Esophagus (tissue), 2 donors: ENCODE measurements at regions not wholly inside any gene's neighbourhood (a gene's known extent, or its start where the extent isn't known, plus 50 kb on each side); places are given as distances from the start of the nearest gene placed in this dataset.

Experiments
- H3K27ac ChIP-seq, 2 donors: one replicate each; pipeline ENCODE4 v1.5.1; 2013; ENCODE audit warnings: low read depth in 2 of 2, mild to moderate bottlenecking in 2 of 2, inconsistent platforms in 1 of 2, low read length in 1 of 2, moderate library complexity in 1 of 2
- H3K27me3 ChIP-seq, 2 donors: one replicate each; pipeline ENCODE4 v1.6.1; 2013; ENCODE audit warnings: low read length in 2 of 2, control low read depth in 1 of 2, mild to moderate bottlenecking in 1 of 2; ENCODE audit not compliant: insufficient read depth in 2 of 2, control insufficient read depth in 1 of 2
- H3K36me3 ChIP-seq, 2 donors: one replicate each; pipeline ENCODE4 v1.6.1; 2013; ENCODE audit warnings: low read length in 1 of 2; ENCODE audit not compliant: control insufficient read depth in 2 of 2, insufficient read depth in 2 of 2
- H3K4me1 ChIP-seq, 2 donors: one replicate each; pipeline ENCODE4 v1.6.1; 2013; ENCODE audit warnings: low read length in 1 of 2; ENCODE audit not compliant: control insufficient read depth in 2 of 2, insufficient read depth in 2 of 2
- H3K4me3 ChIP-seq, 2 donors: one replicate each; pipeline ENCODE4 v1.5.1; 2013; ENCODE audit warnings: low read length in 2 of 2, mild to moderate bottlenecking in 2 of 2, low read depth in 1 of 2, moderate library complexity in 1 of 2
- H3K9me3 ChIP-seq, 2 donors: one replicate each; pipeline ENCODE4 v1.6.1; 2013; ENCODE audit warnings: mild to moderate bottlenecking in 2 of 2, low read depth in 1 of 2, low read length in 1 of 2, moderate library complexity in 1 of 2; ENCODE audit not compliant: control insufficient read depth in 2 of 2, insufficient read depth in 1 of 2
- WGBS, 2 donors: extraction: QIAGEN DNeasy Blood & Tissue Kit; methylation state at CpG; one replicate each; pipeline ENCODE4 v1.1.7; 2013; 5-methylcytosine and 5-hydroxymethylcytosine counted together
- donor health status: healthy with polysubstance abuse.
- donor health status: Bipolar disorder and iron deficiency.

DNA sequence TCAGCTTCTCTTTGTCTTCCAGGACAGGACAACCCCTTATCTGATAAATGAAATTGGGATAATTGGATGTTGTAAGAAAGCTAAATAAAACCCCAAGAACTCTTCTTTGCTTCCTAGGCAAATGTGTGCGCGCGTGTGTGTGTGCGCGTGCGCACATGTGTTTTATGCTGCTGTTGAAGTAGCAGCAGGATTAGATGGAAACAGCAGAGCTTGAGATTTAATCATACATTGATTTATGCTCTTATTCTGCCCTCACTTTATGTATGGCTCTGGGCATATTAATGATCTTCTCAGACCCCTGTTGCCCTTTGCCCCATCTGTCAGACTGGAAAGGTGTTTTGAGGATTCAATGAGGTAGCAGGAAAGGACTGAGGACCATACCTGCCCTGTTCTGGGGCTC is 324.0 kb upstream of the MAP3K7 start:
- Histone ChIP-seq H3K27me3 (no peaks in the 10 kb centered on the region), H3K27ac (no peak overlapping the region), H3K36me3 (no peaks in the 10 kb centered on the region), H3K9me3 (peaks cover 0 to 4% of the 10 kb centered on the region in 2 donors), H3K4me3 (no peak overlapping the region), H3K4me1 (no peaks in the 10 kb centered on the region)
- WGBS, 2 donors: 97 to 99% methylated on average over 6 of the region's 6 CpGs

DNA sequence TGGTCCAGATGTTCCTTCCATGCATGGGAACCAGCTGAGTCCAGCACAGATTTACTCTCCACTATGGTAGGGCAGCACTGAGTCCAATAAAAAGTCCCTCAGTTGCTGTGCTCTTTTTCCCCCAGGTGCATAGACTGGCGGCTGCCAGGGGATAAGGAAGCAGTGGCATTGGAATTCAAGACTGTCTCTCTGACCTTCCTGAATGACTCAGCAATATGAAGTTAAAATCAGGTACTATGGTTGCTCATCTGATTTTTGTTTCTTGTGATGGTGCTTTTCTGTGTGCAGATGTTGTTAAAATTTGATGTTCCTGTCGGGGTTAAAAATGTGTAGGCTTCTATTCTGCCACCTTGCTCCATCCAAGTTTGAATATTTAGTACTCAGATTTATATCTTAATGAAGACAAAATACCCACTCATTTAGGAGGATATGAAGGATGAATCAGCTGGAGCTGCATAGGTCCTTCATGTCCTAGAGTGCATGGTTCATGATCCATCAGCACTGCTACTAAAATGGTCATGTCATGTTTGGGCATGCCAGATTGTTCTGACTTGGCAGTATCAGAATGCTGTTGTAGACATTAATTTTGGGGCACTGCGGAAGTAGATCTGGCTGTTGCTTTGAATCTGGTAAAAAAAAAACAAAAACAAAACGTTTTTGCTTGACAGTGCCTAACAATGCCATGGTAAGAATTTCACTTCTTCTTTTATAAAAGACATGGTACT is 321.2 kb upstream of the MAP3K7 start:
- no peaks in the 10 kb centered on the region for H3K27me3 ChIP-seq
- H3K27ac ChIP-seq: no peak overlapping the region
- H3K36me3 ChIP-seq: no peaks in the 10 kb centered on the region
- 57 to 68% methylated on average over 4 of the region's 4 CpGs for WGBS, 2 donors
- H3K9me3 ChIP-seq: no peaks in the 10 kb centered on the region
- no peaks in the 10 kb centered on the region for H3K4me1 ChIP-seq
- H3K4me3 ChIP-seq: no peak overlapping the region

DNA sequence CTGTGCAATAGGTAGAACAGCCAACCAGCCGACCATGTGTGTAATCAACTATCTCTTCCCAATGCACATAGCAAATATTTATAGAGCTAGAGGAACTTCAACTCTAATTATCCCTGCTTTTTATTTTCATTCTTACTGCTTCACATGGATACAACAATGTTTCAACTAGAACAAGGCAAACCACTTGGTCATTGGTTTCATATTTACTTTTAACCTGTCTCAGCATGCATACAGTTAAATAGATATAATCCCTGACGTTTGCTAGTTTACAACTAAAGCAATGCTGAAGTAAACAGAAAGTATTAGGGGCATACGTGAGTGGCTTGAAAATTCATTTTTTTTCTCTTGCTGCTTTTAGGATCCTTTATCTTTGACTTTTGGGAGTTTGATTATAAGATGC is 318.5 kb upstream of the MAP3K7 start:
- no peak overlapping the region for H3K27ac ChIP-seq
- no peaks in the 10 kb centered on the region for H3K27me3 ChIP-seq
- no peaks in the 10 kb centered on the region for H3K9me3 ChIP-seq
- no peaks in the 10 kb centered on the region for H3K36me3 ChIP-seq
- H3K4me3 ChIP-seq: no peak overlapping the region
- 35 to 42% methylated on average over 3 of the region's 3 CpGs for WGBS, 2 donors
- no peaks in the 10 kb centered on the region for H3K4me1 ChIP-seq

DNA sequence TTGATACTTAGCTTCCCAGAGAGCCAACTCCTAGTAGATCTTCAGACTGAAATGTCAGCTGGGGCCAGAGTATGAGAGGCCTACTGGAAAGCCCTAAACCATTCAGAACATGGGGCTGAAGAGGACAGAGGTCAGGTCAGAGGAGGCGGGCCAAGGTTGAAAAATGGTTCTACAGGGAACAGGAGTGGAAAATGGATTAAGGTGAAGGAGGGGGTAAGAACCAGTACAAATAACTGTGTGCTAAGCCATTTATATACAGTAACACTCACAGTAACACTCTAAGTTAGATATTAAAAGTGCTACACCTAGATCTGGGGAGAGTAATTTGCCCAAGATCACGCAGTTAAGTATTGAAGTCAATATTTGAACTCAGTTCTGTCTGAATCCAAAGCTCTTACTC is 313.2 kb upstream of the MAP3K7 start:
- Histone ChIP-seq H3K27ac (no peak overlapping the region), H3K36me3 (no peaks in the 10 kb centered on the region), H3K27me3 (no peaks in the 10 kb centered on the region), H3K4me3 (no peak overlapping the region), H3K4me1 (no peaks in the 10 kb centered on the region), H3K9me3 (no peaks in the 10 kb centered on the region)
- WGBS, 2 donors: 88 to 92% methylated on average over 2 of the region's 2 CpGs

DNA sequence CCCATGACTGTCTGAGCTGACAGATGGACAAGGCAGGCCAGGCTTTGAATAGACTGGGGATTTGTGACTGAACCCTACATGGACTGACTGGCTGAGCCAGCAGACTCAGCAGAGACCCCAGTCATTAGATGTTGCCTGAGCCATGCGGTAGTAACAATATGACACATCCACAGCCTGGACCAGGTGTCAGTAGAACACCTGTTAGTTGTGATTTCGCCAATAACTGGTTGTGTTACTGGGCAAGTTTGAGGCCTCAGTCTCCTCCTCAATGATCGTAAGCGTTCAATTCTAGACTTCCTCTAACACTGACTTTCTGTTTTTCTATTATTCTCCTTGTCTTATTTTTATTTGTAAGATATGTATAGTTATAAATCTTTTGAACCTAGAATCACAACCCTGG is 311.9 kb upstream of the MAP3K7 start:
- no peak overlapping the region for H3K4me3 ChIP-seq
- H3K27ac ChIP-seq: no peak overlapping the region
- no peaks in the 10 kb centered on the region for H3K4me1 ChIP-seq
- WGBS, 2 donors: 78 to 94% methylated on average over 4 of the region's 4 CpGs
- no peaks in the 10 kb centered on the region for H3K36me3 ChIP-seq
- H3K27me3 ChIP-seq: no peaks in the 10 kb centered on the region
- no peaks in the 10 kb centered on the region for H3K9me3 ChIP-seq

DNA sequence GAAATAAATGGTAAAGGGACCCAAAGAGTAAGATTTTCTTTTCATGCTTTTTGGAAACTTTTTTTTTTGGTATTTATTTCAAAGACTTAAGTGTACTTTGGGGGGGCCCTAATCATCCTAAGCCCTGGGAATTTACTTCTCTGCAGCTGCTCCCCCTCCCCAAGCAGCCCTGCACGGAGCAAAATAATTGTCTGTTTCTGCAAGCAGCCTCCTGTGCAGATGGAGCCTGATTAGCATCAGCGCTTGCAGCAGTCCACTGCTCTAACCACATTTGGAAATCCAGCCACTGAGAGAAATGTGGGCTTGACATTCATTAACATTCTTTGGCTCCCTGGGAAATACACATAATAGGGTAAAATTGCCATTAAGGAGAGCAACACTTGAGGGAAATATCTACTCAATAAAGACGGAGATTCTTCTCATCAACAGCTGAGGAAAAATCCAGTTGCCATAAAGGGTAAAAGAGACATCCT is 309.2 kb upstream of the MAP3K7 start:
- H3K27ac ChIP-seq: no peak overlapping the region
- H3K27me3 ChIP-seq: no peaks in the 10 kb centered on the region
- no peak overlapping the region for H3K4me3 ChIP-seq
- H3K4me1 ChIP-seq: no peaks in the 10 kb centered on the region
- WGBS, 2 donors: 60 to 79% methylated on average over 3 of the region's 3 CpGs
- peaks cover 0 to 2% of the 10 kb centered on the region in 2 donors for H3K9me3 ChIP-seq
- no peaks in the 10 kb centered on the region for H3K36me3 ChIP-seq

DNA sequence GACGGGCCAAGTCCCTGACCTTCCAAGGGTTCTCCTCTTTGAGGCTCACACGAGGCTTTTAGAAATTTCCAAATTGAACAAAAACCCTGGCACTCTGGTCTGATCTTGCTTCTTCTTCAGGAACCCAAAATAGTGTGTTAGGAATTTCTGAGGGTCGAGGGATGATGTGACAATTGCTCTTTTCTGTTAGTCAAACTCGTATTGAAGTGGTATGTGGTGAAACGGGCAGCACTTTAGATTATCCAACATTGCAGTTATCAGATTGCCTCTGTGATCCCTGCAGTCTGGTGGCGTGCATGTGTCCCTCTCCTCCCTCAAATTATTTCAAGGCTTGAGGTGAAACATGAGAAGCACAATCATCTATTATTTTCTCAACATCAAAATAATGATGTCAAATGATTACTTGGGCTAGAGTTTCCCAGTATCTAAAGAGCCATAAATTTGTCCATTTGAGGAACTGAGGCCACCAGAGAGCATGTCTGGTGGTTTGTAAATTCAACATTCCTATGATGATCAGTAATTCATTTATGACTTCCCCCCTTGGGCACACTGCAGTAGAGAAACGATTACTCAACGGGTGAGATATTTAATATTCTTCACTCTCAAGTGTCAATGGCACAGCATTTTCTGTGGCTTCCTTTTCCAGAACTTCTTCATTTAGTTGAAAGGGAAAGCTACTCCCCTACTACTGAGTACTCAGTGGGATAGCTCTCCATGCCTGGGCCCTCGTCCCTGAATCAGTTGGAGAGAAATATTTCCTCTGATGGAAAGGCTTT is 308.6 kb upstream of the MAP3K7 start:
- H3K36me3 ChIP-seq: no peaks in the 10 kb centered on the region
- peaks cover 0 to 2% of the 10 kb centered on the region in 2 donors for H3K9me3 ChIP-seq
- 75 to 78% methylated on average over 9 of the region's 9 CpGs for WGBS, 2 donors
- no peak overlapping the region for H3K4me3 ChIP-seq
- no peaks in the 10 kb centered on the region for H3K4me1 ChIP-seq
- H3K27ac ChIP-seq: no peak overlapping the region
- no peaks in the 10 kb centered on the region for H3K27me3 ChIP-seq

DNA sequence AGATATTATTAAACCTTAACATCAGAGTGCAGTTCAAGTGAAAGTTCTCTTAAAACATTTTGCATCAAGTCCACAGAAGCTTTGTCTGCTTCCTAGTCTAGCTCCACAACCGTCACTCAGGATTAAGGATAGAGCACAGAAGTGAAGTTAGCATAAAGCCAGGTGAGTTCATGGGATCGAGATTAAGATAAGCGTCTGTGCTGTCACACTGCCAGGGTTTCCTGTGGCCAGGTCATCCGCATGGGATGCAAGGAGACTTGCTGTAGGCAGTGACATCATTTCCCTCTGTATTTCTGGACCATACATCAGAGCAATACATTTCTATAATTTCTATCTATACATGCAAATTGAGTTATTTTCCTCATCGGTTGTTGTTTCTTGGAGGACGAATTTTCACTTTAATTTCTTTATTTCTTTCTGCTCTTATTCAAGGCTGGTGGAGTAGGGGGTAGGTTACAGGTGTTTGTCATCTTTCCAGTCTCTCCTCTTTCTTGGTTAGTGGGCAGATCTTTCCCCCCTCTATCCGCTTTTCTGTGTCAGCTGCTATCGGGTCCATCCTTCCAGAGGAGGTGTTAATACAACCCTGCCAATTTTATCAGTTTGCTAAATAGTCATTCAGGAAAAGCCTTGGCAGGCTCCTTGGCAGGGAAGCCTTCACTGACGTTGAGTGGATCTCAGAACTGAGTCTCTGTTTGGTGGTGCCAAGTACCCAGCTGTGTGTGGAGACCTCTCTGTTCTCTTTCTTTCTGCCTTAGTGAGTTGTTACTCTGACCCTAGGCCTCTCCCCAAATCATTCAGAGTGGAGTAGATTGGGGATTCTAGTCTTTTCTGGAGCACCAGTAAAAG is 307.6 kb upstream of the MAP3K7 start:
- Histone ChIP-seq H3K4me1 (no peaks in the 10 kb centered on the region), H3K4me3 (no peak overlapping the region), H3K36me3 (no peaks in the 10 kb centered on the region), H3K9me3 (peaks cover 0 to 2% of the 10 kb centered on the region in 2 donors), H3K27me3 (no peaks in the 10 kb centered on the region), H3K27ac (no peak overlapping the region)
- 54 to 65% methylated on average over 9 of the region's 9 CpGs for WGBS, 2 donors

DNA sequence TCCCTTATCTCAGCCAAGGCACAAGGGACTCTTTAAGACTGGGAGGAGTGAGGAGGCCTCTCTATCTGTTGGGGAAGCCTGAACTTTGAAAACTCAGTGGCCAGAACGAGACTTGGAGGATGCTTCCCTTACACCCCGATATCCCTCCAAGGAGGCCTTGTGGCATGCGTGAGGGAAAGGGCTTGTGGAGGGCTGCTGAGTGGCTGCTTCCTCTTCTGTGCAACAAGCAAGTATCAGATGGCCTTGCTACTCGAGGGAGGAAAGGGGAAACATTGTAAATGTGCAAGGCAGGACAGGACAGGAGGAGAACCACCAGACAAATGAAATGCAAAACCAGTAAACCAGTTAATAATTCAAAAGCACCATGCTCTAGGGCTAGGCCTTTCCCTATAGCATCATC is 306.5 kb upstream of the MAP3K7 start:
- 74 to 75% methylated on average over 4 of the region's 4 CpGs for WGBS, 2 donors
- Histone ChIP-seq H3K4me3 (no peak overlapping the region), H3K36me3 (no peaks in the 10 kb centered on the region), H3K4me1 (no peaks in the 10 kb centered on the region), H3K27me3 (no peaks in the 10 kb centered on the region), H3K9me3 (peaks cover 0 to 2% of the 10 kb centered on the region in 2 donors), H3K27ac (no peak overlapping the region)
